ENCODE measurements at regions not wholly inside any gene's neighbourhood (a gene's known extent, or its start where the extent isn't known, plus 50 kb on each side); places are given as distances from the start of the nearest gene placed in this dataset.

DNA sequence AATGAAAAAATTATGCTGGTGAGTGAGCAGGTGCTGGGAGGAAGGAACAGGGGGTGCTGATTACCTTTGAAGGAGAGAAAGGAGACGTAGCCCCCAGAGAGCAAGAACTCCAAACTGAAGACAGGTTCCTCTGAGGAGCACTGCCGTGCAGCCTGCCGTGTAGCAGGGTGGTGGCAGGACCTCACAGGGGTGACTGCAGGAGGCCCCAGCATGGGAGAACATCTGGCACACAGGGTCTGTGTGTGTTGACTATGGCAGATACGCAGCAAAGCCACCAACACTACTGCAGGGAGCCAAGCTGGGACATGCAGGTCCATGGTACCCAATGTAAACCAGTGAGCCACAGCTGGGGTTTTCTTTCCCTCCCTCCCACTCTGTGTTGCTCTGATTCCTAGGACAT lies 192.1 kb upstream of the PDE1C start:
- TF ChIP-seq POLR2AphosphoS5 (IDR thresholded peaks at IDR 0.05) (no peak), REST (IDR thresholded peaks at IDR 0.05; ENCODE audit: borderline replicate concordance) (no peak), TAF1 (IDR thresholded peaks at IDR 0.05; ENCODE audit: low read depth) (no peak), EP300 (conservative IDR thresholded peaks at IDR 0.05; ENCODE audit: poor library complexity, severe bottlenecking) (no peak), EZH2 (IDR thresholded peaks at IDR 0.05; ENCODE audit: borderline replicate concordance, insufficient read depth, low read length, poor library complexity, severe bottlenecking) (no peak)
- TF ChIP-seq, protein P1, sequence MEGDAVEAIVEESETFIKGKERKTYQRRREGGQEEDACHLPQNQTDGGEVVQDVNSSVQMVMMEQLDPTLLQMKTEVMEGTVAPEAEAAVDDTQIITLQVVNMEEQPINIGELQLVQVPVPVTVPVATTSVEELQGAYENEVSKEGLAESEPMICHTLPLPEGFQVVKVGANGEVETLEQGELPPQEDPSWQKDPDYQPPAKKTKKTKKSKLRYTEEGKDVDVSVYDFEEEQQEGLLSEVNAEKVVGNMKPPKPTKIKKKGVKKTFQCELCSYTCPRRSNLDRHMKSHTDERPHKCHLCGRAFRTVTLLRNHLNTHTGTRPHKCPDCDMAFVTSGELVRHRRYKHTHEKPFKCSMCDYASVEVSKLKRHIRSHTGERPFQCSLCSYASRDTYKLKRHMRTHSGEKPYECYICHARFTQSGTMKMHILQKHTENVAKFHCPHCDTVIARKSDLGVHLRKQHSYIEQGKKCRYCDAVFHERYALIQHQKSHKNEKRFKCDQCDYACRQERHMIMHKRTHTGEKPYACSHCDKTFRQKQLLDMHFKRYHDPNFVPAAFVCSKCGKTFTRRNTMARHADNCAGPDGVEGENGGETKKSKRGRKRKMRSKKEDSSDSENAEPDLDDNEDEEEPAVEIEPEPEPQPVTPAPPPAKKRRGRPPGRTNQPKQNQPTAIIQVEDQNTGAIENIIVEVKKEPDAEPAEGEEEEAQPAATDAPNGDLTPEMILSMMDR (IDR thresholded peaks at IDR 0.05; ENCODE audit: poor library complexity, severe bottlenecking), result no peak

Data from neural cell (in vitro differentiated cells).